K562 (cell line): ENCODE measurements at regions not wholly inside any gene's neighbourhood (a gene's known extent, or its start where the extent isn't known, plus 50 kb on each side); places are given as distances from the start of the nearest gene placed in this dataset.

ENCODE experiments used
- ATAC-seq: fragments of 200-7000 bp; cut with Tn5 transposase; 3 replicates; pipeline ENCODE4 v1.9.1; 2020; ENCODE audit warnings: moderate library complexity
- BruUV-seq: library from RNA; stranded (reverse); fragments of 400-500 nt; replicated peaks from 2 replicates; lab custom pipeline; 2021; lab: Mats Ljungman, UMichigan
- CTCF ChIA-PET: fragments of 300-600 bp; formaldehyde crosslinking; extraction: SDS; loops from one replicate; lab custom pipeline; 2021; ENCODE audit warnings: low intra/inter-chr PET ratio; lab: Yijun Ruan, JAX
- POLR2A ChIA-PET: fragments of 300-600, 350-650 bp; sonication (Branson Sonifier 250); formaldehyde crosslinking; extraction: SDS; loops from one replicate; lab custom pipeline; 2021; ENCODE audit warnings: antibody characterized with exemption, inconsistent platforms; lab: Yijun Ruan, JAX
- DNase-seq, 4 experiments: peaks; one replicate each; pipeline versions ENCODE4 v3.0.0 to v3.0.0-alpha.2; 2011 to 2018; ENCODE audit warnings: low spot score in 3 of 4, mixed read lengths in 3 of 4; ENCODE audit errors: extremely low read depth in 1 of 4
- FAIRE-seq: peaks from 2 replicates; lab custom pipeline; 2011; peaks lifted over from hg19 to GRCh38; lab: Jason Lieb, UNC
- H2AFZ ChIP-seq: 2 replicates; pipeline ENCODE4 v1.6.0; 2011; ENCODE audit warnings: low read depth, low read length, control low read depth, inconsistent platforms
- H3K27ac ChIP-seq: fragments of 200-600 bp; 3 replicates; pipeline ENCODE4 v1.8.0; 2011; ENCODE audit warnings: low read depth, mild to moderate bottlenecking, control low read depth, inconsistent platforms, low read length, moderate library complexity, mixed read lengths; ENCODE audit errors: extremely low read depth
- H3K27me3 ChIP-seq, 2 experiments: fragments of 300-600 bp in 1 of 2; 2 replicates in 1 of 2; 3 replicates in 1 of 2; pipeline versions ENCODE4 v1.6.0 to v1.8.0; 2011; ENCODE audit warnings: inconsistent platforms in 2 of 2, low read length in 2 of 2, mild to moderate bottlenecking in 1 of 2, mixed read lengths in 1 of 2, moderate library complexity in 1 of 2; ENCODE audit not compliant: control insufficient read depth in 2 of 2, insufficient read depth in 2 of 2
- H3K36me3 ChIP-seq: fragments of 300-600 bp; 3 replicates; pipeline ENCODE4 v1.8.0; 2011; ENCODE audit warnings: mild to moderate bottlenecking, low read length, inconsistent platforms; ENCODE audit not compliant: control insufficient read depth, insufficient read depth
- H3K4me1 ChIP-seq, 2 experiments: fragments of 200-600 bp in 1 of 2; replicated peaks in 1 of 2; 2 replicates in 1 of 2; 3 replicates in 1 of 2; pipeline versions ENCODE4 v1.5.1 to v1.8.0; 2011; ENCODE audit warnings: inconsistent platforms in 2 of 2, low read length in 2 of 2, mild to moderate bottlenecking in 1 of 2, mixed read lengths in 1 of 2, moderate library complexity in 1 of 2; ENCODE audit not compliant: control insufficient read depth in 2 of 2, insufficient read depth in 2 of 2
- H3K4me2 ChIP-seq: 2 replicates; pipeline ENCODE4 v1.6.1; 2011; ENCODE audit warnings: low read length, control low read depth, inconsistent platforms, mixed read lengths; ENCODE audit not compliant: insufficient read depth
- H3K4me3 ChIP-seq: fragments of 200-600 bp; sonication (generic), shearing (Covaris generic); 2 replicates; pipeline ENCODE4 v1.5.1; 2016; ENCODE audit warnings: control low read depth, inconsistent platforms
- H3K79me2 ChIP-seq: fragments of 200-600 bp; 3 replicates; pipeline ENCODE4 v1.8.0; 2011; ENCODE audit warnings: low read length, inconsistent platforms; ENCODE audit not compliant: control insufficient read depth, insufficient read depth
- H3K9ac ChIP-seq, 2 experiments: 2 replicates each; pipeline versions ENCODE4 v1.6.0 to v1.6.1; 2011; ENCODE audit warnings: low read depth in 2 of 2, low read length in 2 of 2, control low read depth in 1 of 2, inconsistent platforms in 1 of 2, mild to moderate bottlenecking in 1 of 2, mixed read lengths in 1 of 2; ENCODE audit not compliant: insufficient read depth in 1 of 2
- H3K9me1 ChIP-seq: one replicate; pipeline ENCODE4 v1.6.0; 2011; ENCODE audit warnings: inconsistent platforms, mild to moderate bottlenecking, low read length, moderate library complexity; ENCODE audit not compliant: control insufficient read depth, insufficient read depth
- H3K9me3 ChIP-seq: replicated peaks from 2 replicates; pipeline ENCODE4 v1.5.1; 2011; ENCODE audit warnings: low read depth, low read length, inconsistent platforms; ENCODE audit not compliant: control insufficient read depth, insufficient read depth
- H4K20me1 ChIP-seq: replicated peaks from 2 replicates; pipeline ENCODE4 v1.6.1; 2011; ENCODE audit warnings: low read length, inconsistent platforms, mixed read lengths; ENCODE audit not compliant: control insufficient read depth, insufficient read depth
- NFE2L1 ChIP-seq: fragments of 450-650 bp; IDR thresholded peaks from 2 replicates; pipeline ENCODE4 v1.6.1; 2016; ENCODE audit warnings: missing genetic modification characterization, low read depth, mild to moderate bottlenecking, missing compliant biosample characterization, moderate library complexity, borderline replicate concordance
- TAF1 ChIP-seq: IDR thresholded peaks from 2 replicates; pipeline ENCODE4 v1.6.1; 2011; ENCODE audit warnings: mild to moderate bottlenecking, low read length, moderate library complexity; ENCODE audit not compliant: insufficient read depth, control insufficient read depth, severe bottlenecking; ENCODE audit errors: extremely low read depth
- ZNF408 ChIP-seq: fragments of 250-450 bp; sonication (Bioruptor Pico); IDR thresholded peaks from 2 replicates; pipeline ENCODE4 v1.4.0; 2020; ENCODE audit warnings: low read depth, mild to moderate bottlenecking, moderate library complexity
- in situ Hi-C: fragments of 300-500 bp; cut with MboI; formaldehyde crosslinking; loops from 4 replicates; pipeline ENCODE4 v1.15.0; 2018; ENCODE audit warnings: inconsistent platforms, mixed read lengths
- intact Hi-C: fragments of 100-400 bp; cut with micrococcal nuclease; formaldehyde crosslinking; loops from 2 replicates; pipeline ENCODE4 v1.14.2; 2022

DNA sequence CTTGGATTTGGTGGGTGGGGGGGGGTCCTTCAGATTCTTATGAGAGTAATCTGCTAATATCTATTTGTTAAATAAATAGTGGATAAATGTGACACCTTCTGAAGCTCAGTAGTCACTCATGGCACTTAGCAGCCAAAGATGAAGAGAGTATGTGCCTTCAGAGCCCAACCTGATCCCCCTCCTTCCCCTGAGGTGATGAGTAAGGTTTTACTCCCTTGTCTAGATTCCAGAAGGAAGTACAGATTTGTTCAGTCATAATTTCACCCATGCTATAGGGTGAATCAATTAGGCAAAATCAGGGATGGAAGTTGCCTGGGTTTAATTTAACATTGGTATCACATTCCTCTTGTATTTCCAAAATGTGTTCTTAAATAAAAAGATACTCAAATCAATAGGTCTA is 340.3 kb upstream of the ATP2B1 start:
- H3K27me3 ChIP-seq, result no peaks in the 10 kb centered on the region
- H3K4me1 ChIP-seq, result no peaks in the 10 kb centered on the region; a peak in 1 of 5 replicates
- H3K36me3 ChIP-seq, result no peaks in the 10 kb centered on the region
- no peak overlapping the region for H2AFZ ChIP-seq
- ChIA-PET POLR2A (interaction anchor here (0.6 kb wide), 1 partner anchor 452 kb away, joined by 3 read pairs; no protein-coding TSS in a partner anchor), CTCF (no interaction called here)
- TF ChIP-seq ZNF408 (CRISPR knock-in tag), result no peak
- no peak for TF ChIP-seq TAF1
- no peaks in the 10 kb centered on the region for H3K9me1 ChIP-seq
- H3K79me2 ChIP-seq, result no peaks in the 10 kb centered on the region
- H4K20me1 ChIP-seq, result no peaks in the 10 kb centered on the region
- ATAC-seq, result no peak
- FAIRE-seq, result no peak
- H3K27ac ChIP-seq, result no peak overlapping the region
- intact Hi-C loops, result no loop called here
- BruUV-seq, result no TSS peak
- no peak overlapping the region for H3K9ac ChIP-seq
- no peaks in the 10 kb centered on the region for H3K9me3 ChIP-seq
- H3K4me3 ChIP-seq, result no peak overlapping the region
- DNase-seq, result no peak
- no peak overlapping the region for H3K4me2 ChIP-seq
- in situ Hi-C loops, result no loop called here

DNA sequence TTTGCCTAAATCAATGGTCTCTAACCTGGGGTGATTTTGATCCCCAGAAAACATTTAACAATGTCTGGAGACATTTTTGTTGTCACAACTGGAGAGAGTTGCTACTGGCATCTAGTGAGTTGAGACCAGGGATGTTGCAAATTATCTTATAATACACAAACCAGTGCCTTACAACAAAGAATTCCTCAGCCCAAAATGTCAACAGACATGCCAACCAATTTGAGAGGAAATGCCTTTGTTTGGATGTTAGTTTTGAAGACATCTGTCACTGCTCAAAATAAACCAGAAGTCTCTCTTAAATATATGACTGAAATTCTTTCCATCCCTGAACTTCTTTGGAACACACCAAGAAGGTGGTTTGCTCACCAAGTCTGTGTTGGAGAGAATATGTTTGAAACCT is 336.9 kb upstream of the ATP2B1 start:
- Histone ChIP-seq H3K9me3 (no peaks in the 10 kb centered on the region), H3K36me3 (no peaks in the 10 kb centered on the region), H3K9me1 (no peaks in the 10 kb centered on the region), H3K27me3 (no peaks in the 10 kb centered on the region), H3K9ac (no peak overlapping the region), H3K79me2 (no peaks in the 10 kb centered on the region), H3K4me3 (no peak overlapping the region), H3K27ac (no peak overlapping the region), H3K4me2 (no peak overlapping the region), H4K20me1 (no peaks in the 10 kb centered on the region), H2AFZ (peak overlapping the region; percentile 61), H3K4me1 (no peaks in the 10 kb centered on the region; a peak in 1 of 5 replicates)
- in situ Hi-C loops, result no loop called here
- no TSS peak for BruUV-seq
- intact Hi-C loops, result no loop called here
- TF ChIP-seq NFE2L1 (tag), result no peak
- ATAC-seq, result no peak
- POLR2A ChIA-PET, result no interaction called here
- no peak for DNase-seq
- CTCF ChIA-PET, result no interaction called here
- FAIRE-seq, result no peak
